Skeletal muscle satellite cell (primary cell): ENCODE measurements at regions not wholly inside any gene's neighbourhood (a gene's known extent, or its start where the extent isn't known, plus 50 kb on each side); places are given as distances from the start of the nearest gene placed in this dataset.

Experiments
- H3K27me3 ChIP-seq: 2 replicates; pipeline ENCODE4 v1.7.0; 2013; ENCODE audit warnings: low read length; ENCODE audit not compliant: control insufficient read depth, insufficient read depth
- H3K36me3 ChIP-seq: 2 replicates; pipeline ENCODE4 v1.7.0; 2013; ENCODE audit warnings: mild to moderate bottlenecking, control low read depth, low read length; ENCODE audit not compliant: insufficient read depth
- H3K4me1 ChIP-seq: 2 replicates; pipeline ENCODE4 v1.7.0; 2013; ENCODE audit warnings: low read length; ENCODE audit not compliant: control insufficient read depth, insufficient read depth
- H3K4me2 ChIP-seq: 2 replicates; pipeline ENCODE4 v1.7.0; 2013; ENCODE audit warnings: mild to moderate bottlenecking, low read length
- H3K4me3 ChIP-seq: 2 replicates; pipeline ENCODE4 v1.7.0; 2013; ENCODE audit warnings: low read length
- H3K9ac ChIP-seq: 2 replicates; pipeline ENCODE4 v1.7.0; 2013; ENCODE audit warnings: mild to moderate bottlenecking, low read depth, low read length, moderate library complexity
- H3K9me3 ChIP-seq: replicated peaks from 2 replicates; pipeline ENCODE4 v1.7.0; 2013; ENCODE audit warnings: mild to moderate bottlenecking, control low read depth, low read length

DNA sequence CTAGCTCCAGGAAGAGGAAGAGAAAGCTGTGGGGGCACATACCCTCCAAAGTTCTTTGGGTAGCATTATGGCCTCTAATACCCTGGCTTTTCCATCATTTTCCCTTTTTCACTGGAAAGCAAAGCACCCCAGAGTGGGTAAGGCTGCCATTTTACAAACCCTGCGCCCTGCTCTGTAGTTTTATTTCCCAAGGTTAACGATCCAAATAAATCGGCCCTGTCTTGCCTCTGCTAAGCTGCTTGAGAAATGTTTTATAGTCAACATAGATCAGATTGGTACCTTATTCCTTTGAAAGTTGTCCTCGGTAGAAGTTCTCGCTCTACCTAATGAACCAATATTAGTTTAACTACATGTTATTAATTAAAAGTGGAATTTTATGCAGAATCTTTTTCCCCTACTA is 328.2 kb downstream of the NPIPA8 start:
- H3K4me2 ChIP-seq, result no peak overlapping the region
- H3K36me3 ChIP-seq, result no peaks in the 10 kb centered on the region
- H3K27me3 ChIP-seq, result no peaks in the 10 kb centered on the region
- H3K9me3 ChIP-seq, result no peaks in the 10 kb centered on the region
- no peak overlapping the region for H3K9ac ChIP-seq
- H3K4me1 ChIP-seq, result no peaks in the 10 kb centered on the region
- H3K4me3 ChIP-seq, result no peak overlapping the region

DNA sequence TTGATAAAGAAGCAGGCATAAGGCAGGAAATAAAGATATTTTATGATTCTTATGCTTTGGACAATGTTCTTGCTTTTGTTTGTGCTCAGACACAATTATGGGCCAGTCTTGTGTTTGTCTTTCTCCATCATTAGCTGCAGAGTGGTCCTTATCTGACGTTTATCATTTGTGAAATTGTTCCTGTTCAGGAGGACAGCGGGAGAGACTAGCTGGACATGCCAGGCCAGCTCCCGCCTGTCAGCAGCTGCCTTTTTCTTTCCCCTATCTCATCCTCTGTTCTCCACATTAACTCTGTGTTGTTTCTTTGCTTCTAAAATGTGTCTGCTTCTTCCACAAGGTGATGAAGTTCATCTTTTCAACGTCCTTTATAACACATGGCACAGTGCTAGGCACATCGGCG is 333.5 kb downstream of the NPIPA8 start:
- no peaks in the 10 kb centered on the region for H3K27me3 ChIP-seq
- no peaks in the 10 kb centered on the region for H3K9me3 ChIP-seq
- H3K36me3 ChIP-seq, result no peaks in the 10 kb centered on the region
- H3K4me1 ChIP-seq, result no peaks in the 10 kb centered on the region
- H3K4me3 ChIP-seq, result no peak overlapping the region
- no peak overlapping the region for H3K9ac ChIP-seq
- no peak overlapping the region for H3K4me2 ChIP-seq

DNA sequence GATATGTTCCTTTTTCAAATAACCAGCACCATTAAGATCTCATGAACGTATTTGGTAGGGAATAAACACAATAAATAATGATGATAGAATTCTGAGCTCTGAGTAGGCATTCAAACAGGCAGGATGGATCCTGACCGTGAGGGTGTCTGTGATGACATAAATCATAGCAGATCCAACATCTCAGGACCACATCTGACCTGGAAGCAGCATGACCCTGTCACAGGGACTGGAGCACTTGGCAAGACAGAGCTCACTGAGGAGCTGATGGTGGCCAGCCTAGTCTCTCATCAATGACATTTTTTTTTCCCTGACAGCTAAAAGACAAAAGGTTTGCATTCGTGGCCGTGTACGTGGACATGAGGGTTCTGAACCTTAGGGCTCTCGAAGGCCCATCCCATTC is 337.5 kb downstream of the NPIPA8 start:
- Histone ChIP-seq H3K9me3 (no peaks in the 10 kb centered on the region), H3K4me1 (no peaks in the 10 kb centered on the region), H3K36me3 (no peaks in the 10 kb centered on the region), H3K9ac (no peak overlapping the region), H3K4me3 (no peak overlapping the region), H3K4me2 (no peak overlapping the region), H3K27me3 (no peaks in the 10 kb centered on the region)

DNA sequence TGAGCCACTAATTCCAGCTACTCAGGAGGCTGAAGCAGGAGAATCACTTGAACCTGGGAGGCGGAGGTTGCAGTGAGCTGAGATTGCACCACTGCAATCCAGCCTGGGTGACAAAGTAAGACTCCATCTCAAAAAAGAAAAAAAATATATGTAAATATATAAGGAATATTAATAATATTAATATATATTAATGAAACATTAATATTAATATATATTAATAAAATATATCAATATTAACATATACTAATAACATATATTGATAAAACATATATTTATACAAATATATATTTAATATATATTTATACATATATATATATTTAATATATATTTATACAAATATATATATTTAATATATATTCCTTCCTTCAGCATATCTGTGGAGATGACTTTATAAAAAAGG is 338.0 kb downstream of the NPIPA8 start:
- Histone ChIP-seq H3K4me3 (no peak overlapping the region), H3K9me3 (no peaks in the 10 kb centered on the region), H3K36me3 (no peaks in the 10 kb centered on the region), H3K9ac (no peak overlapping the region), H3K4me2 (no peak overlapping the region), H3K27me3 (no peaks in the 10 kb centered on the region), H3K4me1 (no peaks in the 10 kb centered on the region)

DNA sequence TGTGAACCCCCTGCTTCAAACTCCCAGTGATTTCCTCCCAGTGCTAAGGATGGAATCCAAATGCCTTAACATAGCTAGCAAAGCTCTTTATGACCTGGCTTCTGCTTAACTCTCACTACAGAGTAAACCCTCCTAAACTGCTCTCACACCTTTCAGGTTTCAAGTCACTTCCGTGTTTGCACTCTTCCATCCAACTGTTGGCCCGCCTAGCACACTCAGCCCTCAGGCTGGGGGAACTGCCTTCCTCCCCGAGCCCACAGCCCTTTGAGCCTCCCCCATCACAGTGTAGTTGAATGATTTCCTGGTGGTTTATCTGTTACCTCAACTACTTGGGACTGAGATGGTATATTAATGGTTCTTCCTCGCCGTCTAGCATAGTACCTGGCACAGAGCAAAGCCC is 342.5 kb downstream of the NPIPA8 start:
- Histone ChIP-seq H3K4me3 (no peak overlapping the region), H3K4me2 (no peak overlapping the region), H3K36me3 (no peaks in the 10 kb centered on the region), H3K9ac (no peak overlapping the region), H3K9me3 (no peaks in the 10 kb centered on the region), H3K27me3 (no peaks in the 10 kb centered on the region), H3K4me1 (no peaks in the 10 kb centered on the region)

DNA sequence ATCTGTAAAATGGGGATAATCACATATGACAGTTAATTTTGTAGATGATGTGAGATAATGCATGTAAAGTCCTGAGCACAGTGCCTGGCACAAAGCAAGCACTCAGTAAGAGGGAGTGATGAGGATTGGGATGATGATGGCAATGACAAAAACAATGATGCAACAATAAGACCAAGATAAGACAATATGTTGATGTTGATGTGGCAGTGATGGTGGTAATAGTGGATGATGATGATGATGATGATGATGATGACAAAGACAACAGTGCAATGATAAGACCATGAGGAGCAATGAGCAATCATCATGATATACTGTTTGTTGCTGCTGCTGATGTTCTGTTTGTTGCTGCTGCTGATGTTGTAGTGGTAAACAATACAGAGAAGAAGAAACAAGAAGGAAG is 344.1 kb downstream of the NPIPA8 start:
- Histone ChIP-seq H3K4me1 (no peaks in the 10 kb centered on the region), H3K36me3 (no peaks in the 10 kb centered on the region), H3K4me2 (no peak overlapping the region), H3K4me3 (no peak overlapping the region), H3K9me3 (no peaks in the 10 kb centered on the region), H3K9ac (no peak overlapping the region), H3K27me3 (no peaks in the 10 kb centered on the region)

DNA sequence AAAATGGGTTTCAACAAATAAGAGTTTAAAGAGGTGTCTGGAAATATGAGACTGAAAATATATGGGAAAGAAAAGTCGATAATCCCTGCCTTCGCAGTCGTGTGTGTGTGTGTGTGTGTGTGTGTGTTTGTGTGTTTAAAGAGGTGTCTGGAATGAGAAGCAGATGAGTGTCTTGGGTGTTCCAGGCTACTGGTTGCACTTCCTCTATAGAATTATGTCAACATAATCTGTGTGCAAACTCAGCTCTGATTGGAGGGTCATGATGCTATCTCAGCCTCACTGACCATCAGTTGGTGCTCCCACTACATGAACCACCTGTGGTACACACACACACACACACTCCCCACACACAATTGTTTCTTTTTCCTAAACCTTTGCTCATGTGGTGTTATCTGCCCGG is 347.3 kb downstream of the NPIPA8 start:
- Histone ChIP-seq H3K9me3 (no peaks in the 10 kb centered on the region), H3K27me3 (no peaks in the 10 kb centered on the region), H3K4me1 (no peaks in the 10 kb centered on the region), H3K4me3 (no peak overlapping the region), H3K36me3 (no peaks in the 10 kb centered on the region), H3K4me2 (no peak overlapping the region), H3K9ac (no peak overlapping the region)

DNA sequence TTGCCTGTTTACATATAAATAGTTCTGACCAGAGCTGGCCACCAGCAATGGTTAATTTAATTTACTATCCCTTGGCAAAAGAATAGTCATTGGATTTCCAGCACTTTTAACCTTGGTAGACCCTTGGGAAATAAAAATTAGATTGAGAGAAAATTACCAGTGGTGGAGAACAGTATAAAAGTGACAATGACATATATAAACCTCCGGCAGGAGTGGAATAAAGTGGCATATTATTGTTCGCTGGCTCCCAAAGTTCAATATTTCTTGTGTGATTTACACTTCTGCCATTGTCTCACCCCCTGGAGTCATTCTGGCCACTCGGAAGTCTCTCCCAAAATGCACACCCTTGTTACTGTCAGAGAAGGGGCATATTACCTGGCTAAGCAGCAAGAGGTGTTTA is 347.7 kb downstream of the NPIPA8 start:
- H3K9ac ChIP-seq, result no peak overlapping the region
- no peaks in the 10 kb centered on the region for H3K36me3 ChIP-seq
- H3K4me2 ChIP-seq, result no peak overlapping the region
- H3K9me3 ChIP-seq, result no peaks in the 10 kb centered on the region
- H3K27me3 ChIP-seq, result no peaks in the 10 kb centered on the region
- no peaks in the 10 kb centered on the region for H3K4me1 ChIP-seq
- H3K4me3 ChIP-seq, result no peak overlapping the region

DNA sequence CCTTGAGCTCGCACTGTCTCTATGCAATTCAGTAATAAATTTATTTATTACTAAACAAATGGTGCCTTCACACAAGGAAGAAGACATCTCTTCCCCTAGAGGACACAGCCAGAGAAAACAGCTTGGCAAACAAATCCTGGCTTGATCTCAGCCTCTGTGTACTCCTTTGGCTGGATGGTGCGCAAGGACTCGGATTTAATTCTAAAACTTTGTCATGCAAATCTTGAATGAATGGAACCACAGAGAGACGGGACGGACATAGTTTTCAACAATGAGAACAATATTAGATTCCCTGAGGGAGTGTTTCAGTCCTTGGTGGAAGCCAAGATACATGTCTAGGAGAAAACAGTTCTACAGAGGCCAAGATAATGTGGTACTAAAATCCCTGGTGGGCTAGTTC is 349.5 kb downstream of the NPIPA8 start:
- Histone ChIP-seq H3K4me1 (no peaks in the 10 kb centered on the region), H3K36me3 (no peaks in the 10 kb centered on the region), H3K27me3 (no peaks in the 10 kb centered on the region), H3K4me2 (no peak overlapping the region), H3K9me3 (no peaks in the 10 kb centered on the region), H3K9ac (no peak overlapping the region), H3K4me3 (no peak overlapping the region)

DNA sequence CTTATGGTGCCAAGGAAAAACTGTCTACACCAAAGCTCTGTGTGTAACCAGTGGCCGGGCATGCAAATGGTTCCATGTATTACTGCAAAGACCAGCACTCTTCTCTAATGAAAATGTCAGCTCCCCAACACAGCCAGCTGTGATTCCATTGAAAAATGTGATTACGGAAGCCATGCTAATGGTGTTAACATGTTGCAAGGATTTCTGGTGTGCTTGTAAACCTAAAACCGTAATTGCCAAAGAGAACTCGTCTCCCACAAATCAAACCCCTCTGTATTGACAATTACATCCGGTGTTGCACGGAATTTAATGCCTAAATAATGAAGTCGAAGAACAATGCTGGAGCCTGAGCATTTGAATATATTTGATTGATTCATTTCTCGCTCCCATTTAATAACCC is 351.7 kb downstream of the NPIPA8 start:
- Histone ChIP-seq H3K9me3 (no peaks in the 10 kb centered on the region), H3K36me3 (no peaks in the 10 kb centered on the region), H3K4me1 (no peaks in the 10 kb centered on the region)

DNA sequence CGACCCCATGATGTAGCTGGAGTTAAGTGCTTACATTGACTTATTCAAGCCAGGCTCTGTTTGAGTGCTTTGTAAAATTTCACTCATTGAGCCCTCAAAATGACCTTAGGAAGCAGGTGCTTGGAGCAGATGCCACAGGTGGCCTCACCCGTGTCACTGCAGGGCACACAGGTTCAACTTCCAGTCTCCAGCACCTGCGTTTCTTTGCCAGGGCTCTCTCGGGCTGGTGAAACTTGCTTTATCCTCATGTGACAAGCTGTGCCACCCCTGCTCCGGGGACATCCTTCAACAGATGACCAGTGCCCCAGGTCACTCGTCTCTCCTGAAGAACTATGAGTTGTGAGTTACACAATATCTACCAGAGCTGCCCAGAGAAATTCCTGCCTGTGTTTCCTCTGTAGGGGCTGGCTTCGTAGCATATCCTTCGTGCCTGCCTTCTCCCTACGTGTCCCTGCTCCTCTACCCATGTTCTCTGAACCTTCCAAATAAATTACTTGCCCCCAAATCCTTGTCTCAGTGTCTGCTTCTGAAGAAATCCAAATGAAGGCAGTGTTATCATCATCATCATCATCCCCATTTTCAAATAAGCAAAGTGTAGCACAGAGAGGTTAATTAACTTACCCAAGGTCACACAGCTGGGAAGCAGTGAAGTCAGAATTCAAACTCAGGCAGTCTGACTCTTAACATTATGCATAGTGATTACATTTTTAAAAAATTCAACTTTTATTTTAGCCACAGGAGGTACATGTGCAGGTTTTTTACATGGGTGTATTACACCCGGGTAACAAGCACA is 352.5 kb downstream of the NPIPA8 start:
- Histone ChIP-seq H3K4me2 (no peak overlapping the region), H3K9me3 (no peaks in the 10 kb centered on the region), H3K27me3 (no peaks in the 10 kb centered on the region), H3K9ac (no peak overlapping the region), H3K4me3 (no peak overlapping the region), H3K4me1 (no peaks in the 10 kb centered on the region), H3K36me3 (no peaks in the 10 kb centered on the region)

More for the DNA sequence above, 351.7 kb downstream of the NPIPA8 start:
- no peak overlapping the region for H3K9ac ChIP-seq
- H3K27me3 ChIP-seq, result no peaks in the 10 kb centered on the region
- H3K4me2 ChIP-seq, result no peak overlapping the region
- H3K4me3 ChIP-seq, result no peak overlapping the region

DNA sequence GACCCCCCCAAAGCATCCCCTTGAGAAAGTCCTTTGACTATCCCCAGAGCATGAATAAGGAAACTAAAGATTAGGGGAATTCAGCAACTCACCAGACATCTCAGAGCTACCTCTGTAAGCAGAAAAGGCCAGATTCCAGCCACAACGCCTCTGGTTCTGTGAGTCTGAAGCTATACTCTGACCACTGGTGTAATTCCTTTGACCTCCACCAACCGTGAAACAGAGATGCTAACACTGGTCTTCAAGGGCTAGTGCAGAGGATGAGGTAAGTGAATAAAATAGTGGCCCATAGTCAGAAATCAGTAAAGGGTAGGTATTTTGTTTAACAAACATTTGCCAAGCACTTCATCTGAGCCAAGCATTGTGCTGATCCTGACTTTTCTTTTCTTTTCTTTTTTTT is 353.4 kb downstream of the NPIPA8 start:
- no peak overlapping the region for H3K4me2 ChIP-seq
- no peaks in the 10 kb centered on the region for H3K36me3 ChIP-seq
- no peaks in the 10 kb centered on the region for H3K9me3 ChIP-seq
- H3K27me3 ChIP-seq, result no peaks in the 10 kb centered on the region
- H3K9ac ChIP-seq, result no peak overlapping the region
- no peaks in the 10 kb centered on the region for H3K4me1 ChIP-seq
- no peak overlapping the region for H3K4me3 ChIP-seq
